Fibroblast of the aortic adventitia (primary cell): ENCODE measurements at regions not wholly inside any gene's neighbourhood (a gene's known extent, or its start where the extent isn't known, plus 50 kb on each side); places are given as distances from the start of the nearest gene placed in this dataset.

Experiments
- DNase-seq: peaks from one replicate; pipeline ENCODE4 v3.0.0-alpha.2; 2010; ENCODE audit warnings: low read depth
- H3K4me3 ChIP-seq: 2 replicates; pipeline ENCODE4 v1.5.1; 2011; ENCODE audit warnings: low read depth, mild to moderate bottlenecking, control low read depth, low read length, moderate library complexity
- CTCF ChIP-seq: IDR thresholded peaks from 2 replicates; pipeline ENCODE4 v1.5.1; 2011; ENCODE audit warnings: mild to moderate bottlenecking, low read length, control low read depth, inconsistent platforms; ENCODE audit not compliant: insufficient read depth

- H3K4me3 ChIP-seq, result no peak overlapping the region
- TF ChIP-seq CTCF, result no peak
- no peak for DNase-seq
Observed at GRCh38 chr14:22500954-22501726, 87.9 kb downstream of the DAD1 start.

- no peak overlapping the region for H3K4me3 ChIP-seq
- no peak for DNase-seq
- TF ChIP-seq CTCF, result no peak
Observed at GRCh38 chr14:22500525-22500924, 88.5 kb downstream of the DAD1 start.

GRCh38 chr14:22497671-22498093, 91.3 kb downstream of the DAD1 start:
- H3K4me3 ChIP-seq, result no peak overlapping the region
- no peak for DNase-seq
- TF ChIP-seq CTCF, result no peak

- no peak for TF ChIP-seq CTCF
- no peak overlapping the region for H3K4me3 ChIP-seq
- no peak for DNase-seq
Observed at GRCh38 chr14:22497144-22497423, 91.9 kb downstream of the DAD1 start.

GRCh38 chr14:22494486-22495135, 94.4 kb downstream of the DAD1 start:
- TF ChIP-seq CTCF, result no peak
- no peak for DNase-seq
- no peak overlapping the region for H3K4me3 ChIP-seq

- no peak for TF ChIP-seq CTCF
- H3K4me3 ChIP-seq, result no peak overlapping the region
- no peak for DNase-seq
Observed at GRCh38 chr14:22493753-22494152, 95.3 kb downstream of the DAD1 start.
